ENCODE measurements at regions not wholly inside any gene's neighbourhood (a gene's known extent, or its start where the extent isn't known, plus 50 kb on each side); places are given as distances from the start of the nearest gene placed in this dataset.

- no peaks in the 10 kb centered on the region for H3K4me1 ChIP-seq
- H3K9me3 ChIP-seq: no peaks in the 10 kb centered on the region
- TF ChIP-seq EP300 (IDR thresholded peaks at IDR 0.05) (no peak), POLR2AphosphoS5 (IDR thresholded peaks at IDR 0.05) (no peak), CTCF (IDR thresholded peaks at IDR 0.05) (no peak), POLR2A (IDR thresholded peaks at IDR 0.05) (no peak)
- no peak overlapping the region for H3K4me3 ChIP-seq
- 84% methylated on average over 1 of the region's 1 CpG for whole genome bisulfite sequencing
- DNase-seq (ENCODE audit: low spot score in 2 of 2): no peak
- H3K36me3 ChIP-seq: no peaks in the 10 kb centered on the region
- no peaks in the 10 kb centered on the region for H3K27me3 ChIP-seq
- H3K27ac ChIP-seq: no peak overlapping the region
Observed at GRCh38 chr2:147547440-147547839, 297.4 kb upstream of the ACVR2A start.

GRCh38 chr2:147546109-147546508, 298.7 kb upstream of the ACVR2A start:
- DNase-seq (ENCODE audit: low spot score in 2 of 2): no peak
- Histone ChIP-seq H3K27me3 (no peaks in the 10 kb centered on the region), H3K36me3 (no peaks in the 10 kb centered on the region), H3K9me3 (no peaks in the 10 kb centered on the region), H3K27ac (no peak overlapping the region), H3K4me1 (no peaks in the 10 kb centered on the region), H3K4me3 (no peak overlapping the region)
- 80% methylated on average over 1 of the region's 1 CpG for WGBS
- TF ChIP-seq CTCF (IDR thresholded peaks at IDR 0.05) (no peak), EP300 (IDR thresholded peaks at IDR 0.05) (no peak), POLR2AphosphoS5 (IDR thresholded peaks at IDR 0.05) (no peak), POLR2A (IDR thresholded peaks at IDR 0.05) (no peak)

- no peak overlapping the region for H3K4me3 ChIP-seq
- H3K36me3 ChIP-seq: no peaks in the 10 kb centered on the region
- TF ChIP-seq POLR2AphosphoS5 (IDR thresholded peaks at IDR 0.05) (no peak), POLR2A (IDR thresholded peaks at IDR 0.05) (no peak), EP300 (IDR thresholded peaks at IDR 0.05) (no peak), CTCF (IDR thresholded peaks at IDR 0.05) (no peak)
- no peaks in the 10 kb centered on the region for H3K27me3 ChIP-seq
- peaks cover 5% of the 10 kb centered on the region for H3K4me1 ChIP-seq
- H3K27ac ChIP-seq: no peak overlapping the region
- no peaks in the 10 kb centered on the region for H3K9me3 ChIP-seq
- no peak for DNase-seq (ENCODE audit: low spot score in 2 of 2)
Observed at GRCh38 chr2:147543056-147543455, 301.8 kb upstream of the ACVR2A start.

GRCh38 chr2:147542351-147542750, 302.5 kb upstream of the ACVR2A start:
- Histone ChIP-seq H3K36me3 (no peaks in the 10 kb centered on the region), H3K4me3 (no peak overlapping the region), H3K4me1 (peaks cover 5% of the 10 kb centered on the region), H3K27ac (no peak overlapping the region), H3K9me3 (no peaks in the 10 kb centered on the region), H3K27me3 (no peaks in the 10 kb centered on the region)
- no peak for DNase-seq (ENCODE audit: low spot score in 2 of 2)
- 94% methylated on average over 3 of the region's 3 CpGs for WGBS
- no peak for TF ChIP-seq EP300 (IDR thresholded peaks at IDR 0.05)
- TF ChIP-seq CTCF (IDR thresholded peaks at IDR 0.05): no peak
- no peak for TF ChIP-seq POLR2AphosphoS5 (IDR thresholded peaks at IDR 0.05)
- no peak for TF ChIP-seq POLR2A (IDR thresholded peaks at IDR 0.05)

GRCh38 chr2:147541314-147541713, 303.5 kb upstream of the ACVR2A start:
- TF ChIP-seq POLR2A (IDR thresholded peaks at IDR 0.05) (no peak), CTCF (IDR thresholded peaks at IDR 0.05) (no peak), EP300 (IDR thresholded peaks at IDR 0.05) (no peak), POLR2AphosphoS5 (IDR thresholded peaks at IDR 0.05) (no peak)
- 95% methylated on average over 1 of the region's 1 CpG for WGBS
- Histone ChIP-seq H3K36me3 (no peaks in the 10 kb centered on the region), H3K27ac (no peak overlapping the region), H3K9me3 (no peaks in the 10 kb centered on the region), H3K4me3 (no peak overlapping the region), H3K27me3 (no peaks in the 10 kb centered on the region), H3K4me1 (peaks cover 5% of the 10 kb centered on the region)
- DNase-seq (ENCODE audit: low spot score in 2 of 2): no peak

All from suprapubic skin (tissue), 4 donors.